Natural killer cell (primary cell): ENCODE measurements at regions not wholly inside any gene's neighbourhood (a gene's known extent, or its start where the extent isn't known, plus 50 kb on each side); places are given as distances from the start of the nearest gene placed in this dataset.

Experiments used
- ATAC-seq, 3 donors: fragments of 150-1000 bp in 2 of 3; fragments of 200-7000 bp in 1 of 3; cut with Tn5 transposase; 1 replicate in 1 of 3; 2 replicates in 2 of 3; pipeline ENCODE4 v1.10.0; 2021; ENCODE audit warnings: mild to moderate bottlenecking in 2 of 3, moderate library complexity in 2 of 3
- DNase-seq, 2 donors: peaks; one replicate each; pipeline versions ENCODE4 v3.0.0 to v3.0.0-alpha.2; 2013 to 2021; ENCODE audit warnings: mixed read lengths in 1 of 2
- H3K27ac ChIP-seq: one replicate; pipeline ENCODE4 v1.5.1; 2013; ENCODE audit warnings: mild to moderate bottlenecking, low read length
- H3K27me3 ChIP-seq: one replicate; pipeline ENCODE4 v1.6.1; 2013; ENCODE audit warnings: low read length; ENCODE audit not compliant: control insufficient read depth, insufficient read depth
- H3K36me3 ChIP-seq: one replicate; pipeline ENCODE4 v1.6.1; 2013; ENCODE audit warnings: low read length; ENCODE audit not compliant: control insufficient read depth, insufficient read depth
- H3K4me1 ChIP-seq: one replicate; pipeline ENCODE4 v1.6.1; 2013; ENCODE audit warnings: low read length; ENCODE audit not compliant: control insufficient read depth, insufficient read depth
- H3K4me3 ChIP-seq: one replicate; pipeline ENCODE4 v1.5.1; 2013; ENCODE audit warnings: low read length
- H3K9me3 ChIP-seq: one replicate; pipeline ENCODE4 v1.6.1; 2013; ENCODE audit warnings: low read length; ENCODE audit not compliant: control insufficient read depth, insufficient read depth
- H3K27ac Mint-ChIP-seq, 2 donors: one replicate each; pipeline ENCODE4 v1.8.0; 2022; ENCODE audit warnings: mild to moderate bottlenecking in 2 of 2, mixed read lengths in 2 of 2, moderate library complexity in 1 of 2
- H3K27me3 Mint-ChIP-seq, 2 donors: one replicate each; pipeline ENCODE4 v1.8.0; 2022; ENCODE audit warnings: low read depth in 2 of 2, mixed read lengths in 2 of 2
- H3K36me3 Mint-ChIP-seq: one replicate; pipeline ENCODE4 v1.8.0; 2022; ENCODE audit warnings: mixed read lengths
- H3K4me1 Mint-ChIP-seq, 2 donors: one replicate each; pipeline ENCODE4 v1.8.0; 2022; ENCODE audit warnings: mixed read lengths in 2 of 2
- H3K4me3 Mint-ChIP-seq: one replicate; pipeline ENCODE4 v1.8.0; 2022; ENCODE audit warnings: mild to moderate bottlenecking, moderate library complexity, mixed read lengths
- H3K9me3 Mint-ChIP-seq, 2 donors: one replicate each; pipeline ENCODE4 v1.8.0; 2022; ENCODE audit warnings: mixed read lengths in 2 of 2
- WGBS: methylation state at CpG from one replicate; pipeline ENCODE4 v1.1.7; 2013; ENCODE audit warnings: missing lambda C conversion rate; ENCODE audit not compliant: insufficient coverage; 5-methylcytosine and 5-hydroxymethylcytosine counted together
- intact Hi-C: fragments of 100-400 bp; cut with micrococcal nuclease; formaldehyde crosslinking; loops from one replicate; pipeline ENCODE4 v1.14.2; 2022
- TF ChIP-seq, protein P1 (sequence below): fragments of 200-600 bp; IDR thresholded peaks from one replicate; pipeline ENCODE4 v1.8.0; 2022; ENCODE audit warnings: antibody characterized with exemption

GRCh38 chr5:145598983-145599382, 236.2 kb downstream of the PRELID2 start:
- H3K9me3 ChIP-seq: no peaks in the 10 kb centered on the region
- Mint-ChIP-seq H3K36me3 (no peaks in the 10 kb centered on the region), H3K9me3 (peaks cover 13 to 15% of the 10 kb centered on the region in 2 donors), H3K4me1 (no peaks in the 10 kb centered on the region), H3K27me3 (no peaks in the 10 kb centered on the region), H3K4me3 (no peak overlapping the region), H3K27ac (no peak overlapping the region)
- H3K27ac ChIP-seq: no peak overlapping the region
- H3K36me3 ChIP-seq: no peaks in the 10 kb centered on the region
- intact Hi-C loops: no loop called here
- WGBS: 100% methylated on average over 2 of the region's 2 CpGs
- no peaks in the 10 kb centered on the region for H3K27me3 ChIP-seq
- DNase-seq (no peak), ATAC-seq (no peak)
- no peak overlapping the region for H3K4me3 ChIP-seq
- H3K4me1 ChIP-seq: no peaks in the 10 kb centered on the region
- TF ChIP-seq, protein P1, sequence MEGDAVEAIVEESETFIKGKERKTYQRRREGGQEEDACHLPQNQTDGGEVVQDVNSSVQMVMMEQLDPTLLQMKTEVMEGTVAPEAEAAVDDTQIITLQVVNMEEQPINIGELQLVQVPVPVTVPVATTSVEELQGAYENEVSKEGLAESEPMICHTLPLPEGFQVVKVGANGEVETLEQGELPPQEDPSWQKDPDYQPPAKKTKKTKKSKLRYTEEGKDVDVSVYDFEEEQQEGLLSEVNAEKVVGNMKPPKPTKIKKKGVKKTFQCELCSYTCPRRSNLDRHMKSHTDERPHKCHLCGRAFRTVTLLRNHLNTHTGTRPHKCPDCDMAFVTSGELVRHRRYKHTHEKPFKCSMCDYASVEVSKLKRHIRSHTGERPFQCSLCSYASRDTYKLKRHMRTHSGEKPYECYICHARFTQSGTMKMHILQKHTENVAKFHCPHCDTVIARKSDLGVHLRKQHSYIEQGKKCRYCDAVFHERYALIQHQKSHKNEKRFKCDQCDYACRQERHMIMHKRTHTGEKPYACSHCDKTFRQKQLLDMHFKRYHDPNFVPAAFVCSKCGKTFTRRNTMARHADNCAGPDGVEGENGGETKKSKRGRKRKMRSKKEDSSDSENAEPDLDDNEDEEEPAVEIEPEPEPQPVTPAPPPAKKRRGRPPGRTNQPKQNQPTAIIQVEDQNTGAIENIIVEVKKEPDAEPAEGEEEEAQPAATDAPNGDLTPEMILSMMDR: no peak

- no peaks in the 10 kb centered on the region for H3K4me1 Mint-ChIP-seq
- no peaks in the 10 kb centered on the region for H3K36me3 Mint-ChIP-seq
- Histone ChIP-seq H3K36me3 (no peaks in the 10 kb centered on the region), H3K4me1 (no peaks in the 10 kb centered on the region), H3K27ac (no peak overlapping the region), H3K4me3 (no peak overlapping the region), H3K27me3 (no peaks in the 10 kb centered on the region), H3K9me3 (no peaks in the 10 kb centered on the region)
- H3K9me3 Mint-ChIP-seq: peaks cover 16% of the 10 kb centered on the region in 2 donors
- intact Hi-C loops: no loop called here
- H3K27ac Mint-ChIP-seq: no peak overlapping the region
- WGBS: 98% methylated on average over 4 of the region's 5 CpGs
- no peaks in the 10 kb centered on the region for H3K27me3 Mint-ChIP-seq
- no peak for DNase-seq
- ATAC-seq: no peak
- no peak overlapping the region for H3K4me3 Mint-ChIP-seq
- TF ChIP-seq, protein P1: no peak
Observed at GRCh38 chr5:145598184-145598583, 237.0 kb downstream of the PRELID2 start.

DNA sequence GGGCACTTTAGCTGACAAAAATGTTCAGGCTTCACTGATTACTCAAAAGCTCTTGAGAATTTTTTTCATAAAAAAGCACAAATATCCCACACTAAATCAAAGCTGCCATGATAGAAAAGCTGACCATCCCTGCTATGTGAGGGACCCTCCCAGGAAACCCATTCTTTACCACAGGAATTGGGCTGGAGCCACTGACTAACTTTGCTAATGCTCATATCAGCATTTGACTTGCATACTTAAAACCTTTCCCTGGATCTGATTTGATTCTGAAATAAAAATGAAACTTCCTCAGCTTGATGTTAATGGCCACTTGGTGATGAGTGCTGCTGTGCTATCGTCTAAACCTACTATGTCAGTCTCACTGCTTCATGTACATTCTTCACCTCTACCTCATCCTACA, 243.6 kb downstream of the PRELID2 start:
- TF ChIP-seq, protein P1: no peak
- Histone ChIP-seq H3K4me3 (no peak overlapping the region), H3K36me3 (no peaks in the 10 kb centered on the region), H3K4me1 (no peaks in the 10 kb centered on the region), H3K27me3 (no peaks in the 10 kb centered on the region), H3K27ac (no peak overlapping the region), H3K9me3 (no peaks in the 10 kb centered on the region)
- DNase-seq: no peak
- Mint-ChIP-seq H3K36me3 (no peaks in the 10 kb centered on the region), H3K4me3 (no peak overlapping the region), H3K27me3 (no peaks in the 10 kb centered on the region), H3K9me3 (peaks cover 7 to 14% of the 10 kb centered on the region in 2 donors), H3K4me1 (no peaks in the 10 kb centered on the region), H3K27ac (no peak overlapping the region)
- 89% methylated on average over 1 of the region's 1 CpG for WGBS
- intact Hi-C loops: no loop called here
- ATAC-seq: no peak

DNA sequence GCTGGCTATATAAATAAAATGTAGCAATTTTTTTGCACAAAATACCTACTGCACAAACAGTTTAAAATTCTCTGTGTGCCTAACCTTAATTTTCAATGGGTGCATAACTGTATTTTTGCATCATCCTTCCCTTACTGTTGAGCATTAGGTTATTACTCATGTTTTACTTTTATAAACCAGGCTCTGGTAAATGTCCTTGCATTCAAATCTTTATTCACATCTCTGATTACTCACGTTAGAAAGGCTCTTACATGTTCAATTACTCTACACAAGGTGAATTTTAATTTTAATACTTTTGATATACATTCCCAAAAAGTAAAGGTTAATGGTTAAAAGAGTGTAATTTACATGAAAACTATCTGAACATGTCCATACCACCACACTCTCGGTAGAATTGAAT, 246.1 kb downstream of the PRELID2 start:
- no peaks in the 10 kb centered on the region for H3K36me3 ChIP-seq
- no peak overlapping the region for H3K27ac ChIP-seq
- H3K4me3 Mint-ChIP-seq: no peak overlapping the region
- intact Hi-C loops: no loop called here
- TF ChIP-seq, protein P1: no peak
- peaks cover 4% of the 10 kb centered on the region for H3K9me3 ChIP-seq
- H3K27ac Mint-ChIP-seq: no peak overlapping the region
- H3K9me3 Mint-ChIP-seq: peaks cover 7 to 15% of the 10 kb centered on the region in 2 donors
- DNase-seq (no peak), ATAC-seq (no peak)
- no peaks in the 10 kb centered on the region for H3K27me3 ChIP-seq
- no peaks in the 10 kb centered on the region for H3K4me1 ChIP-seq
- H3K4me3 ChIP-seq: no peak overlapping the region
- WGBS: no CpG with 5 or more reads among the region's 2 CpGs
- no peaks in the 10 kb centered on the region for H3K4me1 Mint-ChIP-seq
- no peaks in the 10 kb centered on the region for H3K36me3 Mint-ChIP-seq
- no peaks in the 10 kb centered on the region for H3K27me3 Mint-ChIP-seq
